ENCODE measurements at regions not wholly inside any gene's neighbourhood (a gene's known extent, or its start where the extent isn't known, plus 50 kb on each side); places are given as distances from the start of the nearest gene placed in this dataset.

DNA sequence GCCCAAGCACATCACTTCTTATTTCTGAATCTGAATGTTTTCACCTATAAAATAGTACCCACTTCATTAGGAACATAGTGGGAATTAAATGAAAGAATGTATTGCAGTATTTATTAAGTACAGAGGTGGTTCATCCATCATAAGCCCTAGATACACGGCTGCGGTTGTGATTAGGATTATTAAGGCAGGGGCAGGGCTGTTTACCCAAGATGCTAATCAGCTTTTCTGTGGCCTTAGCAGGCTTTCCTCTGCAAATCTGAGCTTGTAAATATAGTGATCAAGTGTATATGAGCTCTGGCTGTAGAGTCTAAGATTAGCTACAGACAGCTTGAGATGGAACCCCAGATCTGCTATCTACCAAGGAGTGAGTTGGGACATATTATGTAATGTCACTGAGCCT is 124.1 kb upstream of the ADRA1B start:
- TF ChIP-seq, protein P1, sequence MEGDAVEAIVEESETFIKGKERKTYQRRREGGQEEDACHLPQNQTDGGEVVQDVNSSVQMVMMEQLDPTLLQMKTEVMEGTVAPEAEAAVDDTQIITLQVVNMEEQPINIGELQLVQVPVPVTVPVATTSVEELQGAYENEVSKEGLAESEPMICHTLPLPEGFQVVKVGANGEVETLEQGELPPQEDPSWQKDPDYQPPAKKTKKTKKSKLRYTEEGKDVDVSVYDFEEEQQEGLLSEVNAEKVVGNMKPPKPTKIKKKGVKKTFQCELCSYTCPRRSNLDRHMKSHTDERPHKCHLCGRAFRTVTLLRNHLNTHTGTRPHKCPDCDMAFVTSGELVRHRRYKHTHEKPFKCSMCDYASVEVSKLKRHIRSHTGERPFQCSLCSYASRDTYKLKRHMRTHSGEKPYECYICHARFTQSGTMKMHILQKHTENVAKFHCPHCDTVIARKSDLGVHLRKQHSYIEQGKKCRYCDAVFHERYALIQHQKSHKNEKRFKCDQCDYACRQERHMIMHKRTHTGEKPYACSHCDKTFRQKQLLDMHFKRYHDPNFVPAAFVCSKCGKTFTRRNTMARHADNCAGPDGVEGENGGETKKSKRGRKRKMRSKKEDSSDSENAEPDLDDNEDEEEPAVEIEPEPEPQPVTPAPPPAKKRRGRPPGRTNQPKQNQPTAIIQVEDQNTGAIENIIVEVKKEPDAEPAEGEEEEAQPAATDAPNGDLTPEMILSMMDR (IDR thresholded peaks at IDR 0.05), result no peak
- no peak for TF ChIP-seq POLR2A (IDR thresholded peaks at IDR 0.05)
- no peak for TF ChIP-seq POLR2AphosphoS5 (IDR thresholded peaks at IDR 0.05)
